ENCODE measurements at regions not wholly inside any gene's neighbourhood (a gene's known extent, or its start where the extent isn't known, plus 50 kb on each side); places are given as distances from the start of the nearest gene placed in this dataset.

GRCh38 chr2:4831751-4832150 is 860.4 kb upstream of the SOX11 start:
- H3K27ac Mint-ChIP-seq = no peak overlapping the region
- peaks cover 7% of the 10 kb centered on the region for H3K9me3 Mint-ChIP-seq (ENCODE audit: low read depth)
- H3K27me3 Mint-ChIP-seq = no peaks in the 10 kb centered on the region
- no peaks in the 10 kb centered on the region for H3K4me1 Mint-ChIP-seq (ENCODE audit: low read depth)
- no peak overlapping the region for H3K4me3 Mint-ChIP-seq
- no peaks in the 10 kb centered on the region for H3K36me3 Mint-ChIP-seq

- H3K4me3 Mint-ChIP-seq = no peak overlapping the region
- peaks cover 10% of the 10 kb centered on the region for H3K9me3 Mint-ChIP-seq (ENCODE audit: low read depth)
- H3K36me3 Mint-ChIP-seq = no peaks in the 10 kb centered on the region
- H3K4me1 Mint-ChIP-seq (ENCODE audit: low read depth) = no peaks in the 10 kb centered on the region
- no peaks in the 10 kb centered on the region for H3K27me3 Mint-ChIP-seq
- no peak overlapping the region for H3K27ac Mint-ChIP-seq
These were observed 859.5 kb upstream of the SOX11 start for GRCh38 chr2:4832642-4833041.

- no peaks in the 10 kb centered on the region for H3K27me3 Mint-ChIP-seq
- no peak overlapping the region for H3K27ac Mint-ChIP-seq
- H3K9me3 Mint-ChIP-seq (ENCODE audit: low read depth) = peaks cover 14% of the 10 kb centered on the region
- H3K36me3 Mint-ChIP-seq = no peaks in the 10 kb centered on the region
- no peak overlapping the region for H3K4me3 Mint-ChIP-seq
- no peaks in the 10 kb centered on the region for H3K4me1 Mint-ChIP-seq (ENCODE audit: low read depth)
These were observed 853.6 kb upstream of the SOX11 start for GRCh38 chr2:4838626-4839025.

GRCh38 chr2:4840791-4841190 is 851.4 kb upstream of the SOX11 start:
- Mint-ChIP-seq H3K4me1 (ENCODE audit: low read depth) (no peaks in the 10 kb centered on the region), H3K36me3 (no peaks in the 10 kb centered on the region), H3K9me3 (ENCODE audit: low read depth) (peaks cover 19% of the 10 kb centered on the region)

GRCh38 chr2:4844881-4845280 is 847.3 kb upstream of the SOX11 start:
- no peaks in the 10 kb centered on the region for H3K36me3 Mint-ChIP-seq

More at GRCh38 chr2:4840791-4841190, 851.4 kb upstream of the SOX11 start:
- Mint-ChIP-seq H3K27me3 (no peaks in the 10 kb centered on the region), H3K27ac (no peak overlapping the region), H3K4me3 (no peak overlapping the region)

GRCh38 chr2:4862031-4862430 is 830.2 kb upstream of the SOX11 start:
- Mint-ChIP-seq H3K4me3 (no peak overlapping the region), H3K4me1 (ENCODE audit: low read depth) (no peaks in the 10 kb centered on the region), H3K27ac (no peak overlapping the region), H3K36me3 (no peaks in the 10 kb centered on the region), H3K9me3 (ENCODE audit: low read depth) (peaks cover 7% of the 10 kb centered on the region), H3K27me3 (no peaks in the 10 kb centered on the region)

More at GRCh38 chr2:4844881-4845280, 847.3 kb upstream of the SOX11 start:
- H3K4me1 Mint-ChIP-seq (ENCODE audit: low read depth) = no peaks in the 10 kb centered on the region
- no peaks in the 10 kb centered on the region for H3K27me3 Mint-ChIP-seq
- H3K9me3 Mint-ChIP-seq (ENCODE audit: low read depth) = peaks cover 16% of the 10 kb centered on the region
- H3K27ac Mint-ChIP-seq = no peak overlapping the region
- H3K4me3 Mint-ChIP-seq = no peak overlapping the region

- Mint-ChIP-seq H3K4me3 (no peak overlapping the region), H3K9me3 (ENCODE audit: low read depth) (peaks cover 3% of the 10 kb centered on the region), H3K27me3 (no peaks in the 10 kb centered on the region), H3K4me1 (ENCODE audit: low read depth) (no peaks in the 10 kb centered on the region), H3K36me3 (no peaks in the 10 kb centered on the region), H3K27ac (no peak overlapping the region)
These were observed 826.0 kb upstream of the SOX11 start for GRCh38 chr2:4866198-4866597.

GRCh38 chr2:4868466-4868865 is 823.7 kb upstream of the SOX11 start:
- Mint-ChIP-seq H3K4me3 (no peak overlapping the region), H3K27me3 (no peaks in the 10 kb centered on the region), H3K36me3 (no peaks in the 10 kb centered on the region), H3K27ac (no peak overlapping the region), H3K9me3 (ENCODE audit: low read depth) (peaks cover 3% of the 10 kb centered on the region), H3K4me1 (ENCODE audit: low read depth) (no peaks in the 10 kb centered on the region)

GRCh38 chr2:4869154-4869553 is 823.0 kb upstream of the SOX11 start:
- Mint-ChIP-seq H3K27me3 (no peaks in the 10 kb centered on the region), H3K4me1 (ENCODE audit: low read depth) (no peaks in the 10 kb centered on the region), H3K36me3 (no peaks in the 10 kb centered on the region)

GRCh38 chr2:4873364-4873763 is 818.8 kb upstream of the SOX11 start:
- Mint-ChIP-seq H3K9me3 (ENCODE audit: low read depth) (no peaks in the 10 kb centered on the region), H3K27me3 (no peaks in the 10 kb centered on the region), H3K4me3 (no peak overlapping the region), H3K27ac (no peak overlapping the region), H3K4me1 (ENCODE audit: low read depth) (no peaks in the 10 kb centered on the region), H3K36me3 (no peaks in the 10 kb centered on the region)

More at GRCh38 chr2:4869154-4869553, 823.0 kb upstream of the SOX11 start:
- Mint-ChIP-seq H3K4me3 (no peak overlapping the region), H3K27ac (no peak overlapping the region), H3K9me3 (ENCODE audit: low read depth) (peaks cover 3% of the 10 kb centered on the region)

- no peaks in the 10 kb centered on the region for H3K9me3 Mint-ChIP-seq (ENCODE audit: low read depth)
- no peaks in the 10 kb centered on the region for H3K36me3 Mint-ChIP-seq
- H3K4me1 Mint-ChIP-seq (ENCODE audit: low read depth) = no peaks in the 10 kb centered on the region
- no peaks in the 10 kb centered on the region for H3K27me3 Mint-ChIP-seq
- no peak overlapping the region for H3K27ac Mint-ChIP-seq
- no peak overlapping the region for H3K4me3 Mint-ChIP-seq
These were observed 818.1 kb upstream of the SOX11 start for GRCh38 chr2:4873876-4874593.

GRCh38 chr2:4882421-4882820 is 809.8 kb upstream of the SOX11 start:
- Mint-ChIP-seq H3K36me3 (no peaks in the 10 kb centered on the region), H3K4me3 (no peak overlapping the region), H3K4me1 (ENCODE audit: low read depth) (no peaks in the 10 kb centered on the region), H3K27ac (no peak overlapping the region), H3K9me3 (ENCODE audit: low read depth) (peaks cover 5% of the 10 kb centered on the region), H3K27me3 (no peaks in the 10 kb centered on the region)

GRCh38 chr2:4882941-4883340 is 809.2 kb upstream of the SOX11 start:
- peaks cover 5% of the 10 kb centered on the region for H3K9me3 Mint-ChIP-seq (ENCODE audit: low read depth)
- H3K27me3 Mint-ChIP-seq = no peaks in the 10 kb centered on the region
- H3K36me3 Mint-ChIP-seq = no peaks in the 10 kb centered on the region
- no peak overlapping the region for H3K27ac Mint-ChIP-seq
- no peaks in the 10 kb centered on the region for H3K4me1 Mint-ChIP-seq (ENCODE audit: low read depth)
- no peak overlapping the region for H3K4me3 Mint-ChIP-seq

GRCh38 chr2:4883375-4883774 is 808.8 kb upstream of the SOX11 start:
- no peak overlapping the region for H3K4me3 Mint-ChIP-seq
- H3K27ac Mint-ChIP-seq = no peak overlapping the region
- no peaks in the 10 kb centered on the region for H3K4me1 Mint-ChIP-seq (ENCODE audit: low read depth)
- H3K9me3 Mint-ChIP-seq (ENCODE audit: low read depth) = peaks cover 5% of the 10 kb centered on the region
- H3K27me3 Mint-ChIP-seq = no peaks in the 10 kb centered on the region
- no peaks in the 10 kb centered on the region for H3K36me3 Mint-ChIP-seq

- Mint-ChIP-seq H3K9me3 (ENCODE audit: low read depth) (peaks cover 5% of the 10 kb centered on the region), H3K27me3 (no peaks in the 10 kb centered on the region), H3K36me3 (no peaks in the 10 kb centered on the region), H3K27ac (no peak overlapping the region), H3K4me3 (no peak overlapping the region), H3K4me1 (ENCODE audit: low read depth) (no peaks in the 10 kb centered on the region)
These were observed 808.0 kb upstream of the SOX11 start for GRCh38 chr2:4884117-4884571.

- H3K4me1 Mint-ChIP-seq (ENCODE audit: low read depth) = no peaks in the 10 kb centered on the region
- no peak overlapping the region for H3K4me3 Mint-ChIP-seq
- no peak overlapping the region for H3K27ac Mint-ChIP-seq
- H3K36me3 Mint-ChIP-seq = no peaks in the 10 kb centered on the region
- H3K27me3 Mint-ChIP-seq = no peaks in the 10 kb centered on the region
- H3K9me3 Mint-ChIP-seq (ENCODE audit: low read depth) = peaks cover 5% of the 10 kb centered on the region
These were observed 800.8 kb upstream of the SOX11 start for GRCh38 chr2:4891394-4891793.

Data from activated naive CD8-positive, alpha-beta T cell (primary cell).